ENCODE measurements at regions not wholly inside any gene's neighbourhood (a gene's known extent, or its start where the extent isn't known, plus 50 kb on each side); places are given as distances from the start of the nearest gene placed in this dataset.

- DNase-seq: no peak
Measured at GRCh38 chr1:221109930-221110329, 230.7 kb downstream of the HLX start.

- no peak for DNase-seq
Measured at GRCh38 chr1:221117133-221117532, 237.9 kb downstream of the HLX start.

DNA sequence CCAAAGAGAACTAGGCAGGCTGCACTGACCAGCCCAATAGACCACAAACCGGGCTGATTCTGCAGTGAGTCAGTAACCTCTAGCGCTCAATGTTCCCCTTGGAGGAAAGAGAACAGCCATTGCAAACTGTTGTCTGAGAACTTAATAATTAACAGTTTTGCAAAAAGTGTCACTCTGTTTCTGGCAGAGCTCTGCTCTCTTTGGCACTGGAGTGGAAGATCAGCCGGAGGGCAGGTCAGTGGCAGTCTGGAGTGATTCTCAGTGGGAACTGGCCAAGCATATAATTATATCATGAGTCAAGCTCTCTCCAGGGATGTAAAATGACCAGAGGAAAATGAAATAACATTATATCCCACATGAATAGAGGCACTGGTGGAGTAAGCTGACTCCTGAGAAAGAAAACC is 238.3 kb downstream of the HLX start:
- DNase-seq: no peak

DNA sequence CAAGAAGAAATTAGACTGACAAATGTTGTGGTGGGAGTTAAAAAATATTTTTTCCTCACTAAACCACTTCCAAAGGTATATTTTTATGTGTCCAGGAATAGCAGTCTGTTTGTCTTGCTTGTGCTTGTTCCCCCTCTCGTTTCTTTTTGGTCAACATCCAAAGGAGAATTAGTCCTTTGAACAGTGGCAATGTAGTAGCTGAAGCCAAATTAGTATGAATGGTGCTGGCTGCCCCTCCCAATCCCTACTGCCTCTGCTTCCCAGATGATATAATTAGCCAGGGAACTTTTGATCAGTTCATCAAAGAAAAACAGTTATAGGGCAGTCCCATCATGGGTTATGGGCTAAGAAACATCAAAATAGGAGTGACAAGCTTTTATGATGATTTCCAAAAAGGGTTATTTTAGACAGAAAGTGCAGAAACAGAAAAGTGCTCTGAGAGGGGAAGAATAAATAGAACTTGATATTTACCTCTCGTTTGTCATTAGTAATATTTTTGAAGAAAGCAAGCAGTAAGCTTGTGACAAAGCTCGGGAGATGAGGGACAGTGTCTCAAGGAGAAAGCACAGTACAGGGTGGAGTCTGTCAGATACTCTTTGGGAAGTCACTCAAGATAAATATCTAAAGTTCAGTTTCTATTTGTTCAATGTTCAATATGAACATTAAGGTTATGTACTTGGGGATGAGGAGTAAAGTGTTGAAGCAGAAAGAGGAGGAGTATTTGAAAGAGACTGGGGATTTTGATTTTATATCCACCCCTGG is 239.1 kb downstream of the HLX start:
- DNase-seq: no peak

DNA sequence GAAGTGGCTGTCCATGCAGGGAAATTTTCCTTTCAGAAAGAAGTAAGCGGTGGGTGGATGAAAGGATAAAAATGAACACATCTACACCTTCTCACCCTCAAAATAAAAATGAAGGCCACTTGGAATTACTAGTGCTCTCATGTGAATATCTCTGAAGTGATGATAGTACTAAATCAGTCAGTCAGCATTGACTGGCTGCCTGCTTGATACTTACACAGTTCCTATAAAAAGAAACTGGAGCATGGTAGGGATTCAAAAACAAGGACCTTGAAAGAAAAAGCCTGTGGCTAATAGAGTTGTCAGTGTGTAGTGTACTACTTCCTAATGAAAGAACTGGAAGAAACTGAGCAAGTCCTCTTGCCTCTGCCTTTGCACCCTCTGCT is 239.7 kb downstream of the HLX start:
- no peak for DNase-seq

GRCh38 chr1:221122501-221122900 is 243.3 kb downstream of the HLX start:
- no peak for DNase-seq

- DNase-seq: no peak
Measured at GRCh38 chr1:221125976-221126375, 246.7 kb downstream of the HLX start.

GRCh38 chr1:221137666-221138065 is 258.4 kb downstream of the HLX start:
- DNase-seq: no peak

DNA sequence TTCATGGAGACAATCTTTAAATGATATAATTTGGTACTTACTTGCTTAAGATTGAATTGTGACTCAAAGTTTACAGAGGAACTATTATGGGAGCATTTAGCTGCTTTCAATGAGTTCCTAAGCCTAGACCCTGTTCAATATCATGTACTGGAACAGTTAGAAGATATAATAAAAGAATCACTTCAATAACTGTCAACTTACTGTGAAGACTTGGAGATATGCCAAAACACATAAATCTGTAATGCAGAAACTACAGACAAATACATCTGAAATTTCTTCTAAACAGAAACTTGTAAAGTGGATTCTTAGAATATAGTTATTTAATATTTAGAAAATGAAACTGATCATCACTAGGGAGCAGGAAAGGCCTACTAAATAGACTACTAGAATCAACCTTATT is 259.3 kb downstream of the HLX start:
- DNase-seq: no peak

DNA sequence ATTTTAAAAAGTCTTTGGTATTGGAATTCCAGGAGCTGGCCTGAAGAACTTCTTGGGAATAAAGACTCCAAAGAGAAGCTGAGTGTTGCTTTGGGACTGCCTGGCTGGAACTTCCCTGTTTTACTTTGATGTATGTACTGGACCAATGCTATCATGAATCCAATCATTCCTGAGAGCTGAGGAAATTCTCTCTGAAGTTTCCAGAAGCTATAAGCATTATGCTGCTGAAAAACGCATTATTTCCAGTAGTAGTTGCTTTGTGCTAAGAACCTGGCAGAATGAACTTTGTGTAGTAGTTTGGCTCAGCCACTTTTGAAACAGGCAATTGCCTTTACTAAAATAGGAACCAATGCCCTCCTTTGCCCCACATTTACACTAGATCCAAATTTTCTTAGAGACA is 260.7 kb downstream of the HLX start:
- no peak for DNase-seq

DNA sequence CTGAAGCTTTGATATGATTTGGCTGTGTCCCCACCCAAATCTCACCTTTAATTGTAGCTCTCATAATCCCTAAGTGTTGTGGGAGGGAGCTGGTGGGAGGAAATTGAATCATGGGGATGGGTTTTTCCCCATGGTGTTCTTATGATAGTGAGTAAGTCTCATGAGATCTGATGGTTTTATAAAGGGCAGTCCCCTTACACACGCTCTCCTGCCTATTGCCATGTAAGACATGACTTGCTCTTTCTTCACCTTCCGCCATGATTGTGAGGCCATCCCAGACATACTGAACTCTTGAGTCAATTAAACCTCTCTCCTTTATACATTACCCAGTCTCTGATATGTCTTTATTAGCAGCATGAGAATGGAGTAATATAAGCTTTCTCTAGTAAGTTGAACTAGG is 261.9 kb downstream of the HLX start:
- no peak for DNase-seq

- no peak for DNase-seq
Measured at GRCh38 chr1:221141606-221142285, 262.5 kb downstream of the HLX start.

- no peak for DNase-seq
Measured at GRCh38 chr1:221148660-221149059, 269.4 kb downstream of the HLX start.

GRCh38 chr1:221149111-221149510 is 269.9 kb downstream of the HLX start:
- DNase-seq: no peak

GRCh38 chr1:221149555-221150075 is 270.4 kb downstream of the HLX start:
- no peak for DNase-seq

DNA sequence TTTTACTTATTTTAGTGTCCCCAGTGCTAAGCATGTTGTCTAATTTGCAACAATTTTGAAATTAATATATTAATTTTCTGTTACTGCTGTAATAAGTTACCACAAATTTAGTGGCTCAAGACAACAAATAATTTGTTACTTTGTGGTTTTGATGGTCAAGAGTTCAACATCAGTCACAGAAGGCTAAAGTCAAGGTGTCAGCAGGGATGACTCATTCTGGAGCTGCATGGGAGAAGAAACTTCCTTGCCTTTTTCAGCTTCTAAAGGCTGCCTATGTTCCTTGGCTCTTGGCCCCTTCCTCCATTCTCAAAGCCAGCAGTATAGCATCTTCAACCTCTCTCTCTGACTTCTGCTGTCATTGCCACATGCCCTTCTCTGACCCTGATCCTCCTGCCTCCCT is 271.8 kb downstream of the HLX start:
- DNase-seq: no peak

DNA sequence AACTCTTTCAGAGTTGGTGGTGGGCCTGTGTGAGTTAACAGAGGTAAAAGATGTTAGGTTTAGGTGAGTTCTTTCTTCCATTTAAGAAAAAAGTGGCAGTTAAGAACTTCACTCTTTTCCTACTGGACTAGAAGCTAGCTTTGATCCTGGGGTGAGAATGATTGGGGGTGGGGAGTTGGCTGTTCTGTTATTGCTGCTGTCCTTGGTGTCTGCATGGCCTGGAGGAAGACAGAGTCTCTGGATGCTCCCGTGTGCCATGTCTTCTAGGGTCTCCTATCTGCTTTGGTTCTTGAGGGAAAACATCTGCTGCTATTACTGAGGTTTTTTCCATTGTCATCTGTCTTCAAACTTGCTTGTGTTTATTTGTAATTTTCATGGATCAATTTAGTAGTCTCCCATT is 275.7 kb downstream of the HLX start:
- DNase-seq: no peak

GRCh38 chr1:221157026-221157761 is 278.0 kb downstream of the HLX start:
- no peak for DNase-seq

DNA sequence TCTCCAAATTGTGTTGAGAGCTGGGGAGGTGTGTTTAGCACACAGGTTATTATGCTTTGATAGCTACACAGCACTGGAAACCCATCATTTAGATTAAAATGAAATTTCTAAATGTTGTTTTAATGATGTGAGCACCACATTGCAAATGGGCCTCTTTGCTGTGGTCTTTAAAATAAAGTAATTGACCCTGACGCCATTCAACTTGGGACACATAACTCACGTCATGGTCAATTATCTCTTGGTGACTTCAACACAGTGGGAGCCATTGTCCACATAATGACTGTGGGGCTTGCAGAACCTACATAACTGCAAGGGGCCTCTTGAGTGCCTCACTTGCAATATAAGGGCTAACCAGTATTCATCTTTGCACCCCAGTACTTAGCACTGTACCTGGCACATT is 280.4 kb downstream of the HLX start:
- DNase-seq: no peak

DNA sequence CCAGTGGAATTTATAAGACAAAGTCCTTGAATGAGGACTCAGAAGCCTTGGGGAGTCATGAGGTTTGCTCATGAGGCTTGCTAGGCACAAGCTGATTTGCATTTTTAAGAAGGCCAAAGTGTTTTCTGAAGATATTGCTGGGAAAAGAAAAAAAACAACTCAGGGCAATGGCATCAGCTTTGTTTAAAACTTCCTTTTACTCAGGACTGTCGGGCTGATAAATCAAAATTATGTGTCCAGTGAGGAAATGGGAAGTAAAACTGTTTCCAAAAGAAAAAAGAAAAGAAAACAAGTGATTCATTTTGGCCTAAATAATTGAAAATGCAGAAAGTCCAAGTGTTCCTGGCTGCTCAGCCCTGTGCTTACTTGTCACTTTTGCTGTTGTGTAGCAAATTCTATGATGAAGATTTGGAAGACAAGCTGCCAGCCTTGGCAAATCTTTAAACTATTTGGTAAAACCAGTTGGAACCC is 282.4 kb downstream of the HLX start:
- no peak for DNase-seq

GRCh38 chr1:221162352-221162751 is 283.1 kb downstream of the HLX start:
- DNase-seq: no peak

DNA sequence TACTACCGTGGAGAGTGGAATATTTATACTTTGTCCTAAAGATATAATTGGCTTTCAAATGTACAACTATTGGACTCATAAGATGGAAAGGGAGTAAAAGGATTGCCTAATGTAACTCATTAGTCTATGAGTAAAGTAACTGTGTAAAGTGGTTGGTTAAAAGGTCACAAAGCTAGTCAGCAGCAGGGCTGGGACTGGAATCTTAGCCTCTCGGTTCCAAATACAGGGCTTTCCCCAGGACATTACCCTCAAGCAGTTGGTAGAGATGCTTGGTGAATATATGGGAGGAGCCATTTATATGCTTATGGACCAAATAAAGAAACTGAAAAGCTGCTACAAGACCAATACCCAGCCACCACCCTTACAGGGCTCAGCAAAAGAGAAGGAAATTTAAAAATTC is 283.7 kb downstream of the HLX start:
- no peak for DNase-seq

DNA sequence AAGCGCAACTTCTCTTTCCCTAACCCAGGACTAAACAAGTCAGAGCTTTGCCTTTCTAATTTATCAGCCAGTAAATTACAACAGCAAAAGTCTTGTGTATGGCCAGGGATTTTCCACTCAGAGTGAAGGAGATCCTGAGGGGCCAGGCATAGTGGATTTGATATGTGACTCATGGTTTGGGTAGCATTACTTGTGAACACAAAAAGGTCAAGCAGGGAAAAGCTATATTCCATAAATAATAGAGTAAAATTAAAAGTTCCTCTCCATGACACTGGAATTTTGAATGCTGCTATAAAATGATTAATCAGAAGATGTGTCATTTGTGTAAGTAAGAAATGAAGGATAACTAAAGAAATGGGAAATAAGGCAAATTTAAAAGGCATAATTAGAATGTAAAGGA is 284.8 kb downstream of the HLX start:
- DNase-seq: no peak
